ENCODE measurements at regions not wholly inside any gene's neighbourhood (a gene's known extent, or its start where the extent isn't known, plus 50 kb on each side); places are given as distances from the start of the nearest gene placed in this dataset.
"Not testable (repeated sequence)": the region's sequence is repeated elsewhere in the genome, so short reads cannot be mapped to it uniquely, and the experiment has no call there.

DNA sequence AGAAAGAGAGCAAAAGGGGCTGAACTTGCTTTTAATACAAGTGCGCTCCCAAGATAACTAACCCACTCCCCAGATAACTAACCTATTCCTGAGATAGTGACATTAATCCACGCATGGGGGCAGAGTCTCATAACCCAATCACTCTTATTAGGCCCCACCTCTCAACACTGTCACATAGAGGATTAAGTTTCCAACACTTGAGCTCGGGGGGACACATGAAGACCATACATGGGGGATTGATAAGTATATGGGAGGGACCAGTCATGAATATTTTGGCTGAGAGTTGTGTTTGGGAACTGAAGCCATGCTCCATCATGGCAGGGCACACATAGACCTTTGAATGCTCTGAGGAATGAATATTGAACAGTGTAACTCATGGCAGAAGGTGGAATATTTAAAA, 4217.3 kb upstream of the OR11H1 start:
- not testable (repeated sequence) for H3K4me2 ChIP-seq (ENCODE audit: low read length); H4K91ac ChIP-seq (ENCODE audit: low read depth, low read length); H3K4ac ChIP-seq (ENCODE audit: low read depth, low read length); H2AFZ ChIP-seq (ENCODE audit: insufficient read depth, low read length, poor library complexity); H3K79me1 ChIP-seq (ENCODE audit: low read length); H3K4me1 ChIP-seq (ENCODE audit: control insufficient read depth in 1 of 2, insufficient read depth in 2 of 2, low read length in 2 of 2); H3K27ac ChIP-seq (ENCODE audit: low read depth, low read length); H3K9ac ChIP-seq (ENCODE audit: low read length); H2BK5ac ChIP-seq (ENCODE audit: low read depth, low read length, poor library complexity); H3K79me2 ChIP-seq (ENCODE audit: control insufficient read depth, insufficient read depth, low read length, poor library complexity); H3K36me3 ChIP-seq (ENCODE audit: control insufficient read depth in 1 of 2, insufficient read depth in 2 of 2, low read length in 2 of 2); H3K23ac ChIP-seq (ENCODE audit: low read length); H4K8ac ChIP-seq (ENCODE audit: low read depth, low read length); H4K12ac ChIP-seq (ENCODE audit: low read depth, low read length); H3K27me3 ChIP-seq (ENCODE audit: insufficient read depth, low read length); H2BK120ac ChIP-seq (ENCODE audit: insufficient read depth, low read length, poor library complexity); H3K14ac ChIP-seq (ENCODE audit: low read length); H2BK12ac ChIP-seq (ENCODE audit: low read length); H3K18ac ChIP-seq (ENCODE audit: low read length); H2AK5ac ChIP-seq (ENCODE audit: low read length); H3K4me3 ChIP-seq (ENCODE audit: low read depth, low read length); DNase-seq
- WGBS (ENCODE audit: extremely low coverage, insufficient coverage, insufficient read length): no CpG with 5 or more reads among the region's 3 CpGs
- H3K9me3 ChIP-seq (ENCODE audit: insufficient read depth, low read depth, low read length): peaks cover 34% of the 10 kb centered on the region

DNA sequence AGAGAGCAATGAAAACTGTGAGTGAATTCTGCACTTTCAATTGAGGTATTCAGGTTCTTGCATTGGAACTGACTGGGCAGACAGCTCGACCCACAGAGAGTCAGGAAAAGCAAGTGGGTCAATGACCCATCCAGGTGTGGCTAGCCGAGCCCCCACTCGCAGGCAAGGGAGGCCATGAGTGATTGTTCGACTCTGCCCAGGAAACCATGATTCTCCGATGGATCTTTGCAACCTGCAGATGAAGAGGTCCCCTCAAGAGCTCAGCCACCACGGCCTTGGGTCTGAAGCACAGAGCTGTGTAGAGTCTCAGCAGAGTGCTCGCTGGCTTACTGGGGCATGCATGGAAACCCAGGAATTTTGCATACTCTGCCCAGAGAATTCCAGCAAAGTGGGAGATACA, 4215.4 kb upstream of the OR11H1 start:
- H3K18ac ChIP-seq (ENCODE audit: low read length); H4K8ac ChIP-seq (ENCODE audit: low read depth, low read length); H2BK5ac ChIP-seq (ENCODE audit: low read depth, low read length, poor library complexity); H3K36me3 ChIP-seq (ENCODE audit: control insufficient read depth in 1 of 2, insufficient read depth in 2 of 2, low read length in 2 of 2); H3K14ac ChIP-seq (ENCODE audit: low read length); H3K79me1 ChIP-seq (ENCODE audit: low read length); H4K91ac ChIP-seq (ENCODE audit: low read depth, low read length); H3K4ac ChIP-seq (ENCODE audit: low read depth, low read length); H2BK12ac ChIP-seq (ENCODE audit: low read length); H3K4me3 ChIP-seq (ENCODE audit: low read depth, low read length); H3K4me2 ChIP-seq (ENCODE audit: low read length); H2BK120ac ChIP-seq (ENCODE audit: insufficient read depth, low read length, poor library complexity); H2AK5ac ChIP-seq (ENCODE audit: low read length); DNase-seq; H4K12ac ChIP-seq (ENCODE audit: low read depth, low read length); H3K27me3 ChIP-seq (ENCODE audit: insufficient read depth, low read length); H3K9ac ChIP-seq (ENCODE audit: low read length); H2AFZ ChIP-seq (ENCODE audit: insufficient read depth, low read length, poor library complexity); H3K79me2 ChIP-seq (ENCODE audit: control insufficient read depth, insufficient read depth, low read length, poor library complexity); H3K4me1 ChIP-seq (ENCODE audit: control insufficient read depth in 1 of 2, insufficient read depth in 2 of 2, low read length in 2 of 2); H3K23ac ChIP-seq (ENCODE audit: low read length); H3K27ac ChIP-seq (ENCODE audit: low read depth, low read length): not testable (repeated sequence)
- H3K9me3 ChIP-seq (ENCODE audit: insufficient read depth, low read depth, low read length): peaks cover 30% of the 10 kb centered on the region
- no CpG with 5 or more reads among the region's 7 CpGs for WGBS (ENCODE audit: extremely low coverage, insufficient coverage, insufficient read length)

DNA sequence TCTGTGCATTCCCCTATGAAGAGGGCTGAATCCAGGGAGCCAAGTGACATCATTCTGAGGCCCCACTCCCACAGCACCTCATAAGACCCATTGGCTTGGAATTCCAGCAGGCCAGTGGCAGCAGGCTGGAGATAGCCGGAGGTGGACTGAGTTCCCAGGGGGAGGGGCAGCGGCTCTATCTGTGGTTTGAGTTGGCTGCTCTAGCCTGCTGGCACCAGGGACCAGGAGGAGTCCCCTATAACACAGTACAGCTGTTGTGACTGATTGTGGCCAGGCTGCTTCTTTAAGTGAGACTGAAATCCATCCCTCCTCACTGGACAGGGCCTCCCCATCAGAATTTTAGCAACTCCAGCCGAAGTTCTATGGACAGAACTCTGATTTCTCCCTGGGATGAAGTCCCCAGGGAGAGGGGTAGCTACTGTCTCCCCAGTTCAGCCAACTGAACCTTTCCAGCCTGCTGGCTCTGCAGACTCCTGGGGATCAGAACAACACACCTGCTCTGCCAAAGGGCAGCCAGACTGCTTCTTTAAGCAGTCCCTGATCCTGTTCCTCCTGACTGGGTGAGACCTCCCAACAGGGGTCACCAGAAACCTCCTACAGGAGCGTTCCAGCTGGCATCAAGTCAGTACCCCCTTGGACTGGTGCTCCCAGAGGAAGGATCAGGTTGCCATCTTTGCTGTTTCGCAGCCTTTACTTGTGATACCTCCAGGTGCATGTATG, 4214.8 kb upstream of the OR11H1 start:
- not testable (repeated sequence) for H3K27me3 ChIP-seq (ENCODE audit: insufficient read depth, low read length); H2AK5ac ChIP-seq (ENCODE audit: low read length); H3K18ac ChIP-seq (ENCODE audit: low read length); H2AFZ ChIP-seq (ENCODE audit: insufficient read depth, low read length, poor library complexity); H3K27ac ChIP-seq (ENCODE audit: low read depth, low read length); H3K4me3 ChIP-seq (ENCODE audit: low read depth, low read length); H4K12ac ChIP-seq (ENCODE audit: low read depth, low read length); H3K4me2 ChIP-seq (ENCODE audit: low read length); H3K36me3 ChIP-seq (ENCODE audit: control insufficient read depth in 1 of 2, insufficient read depth in 2 of 2, low read length in 2 of 2); H3K23ac ChIP-seq (ENCODE audit: low read length); H3K9ac ChIP-seq (ENCODE audit: low read length); H4K8ac ChIP-seq (ENCODE audit: low read depth, low read length); H3K79me1 ChIP-seq (ENCODE audit: low read length); H4K91ac ChIP-seq (ENCODE audit: low read depth, low read length); H3K4ac ChIP-seq (ENCODE audit: low read depth, low read length); H2BK5ac ChIP-seq (ENCODE audit: low read depth, low read length, poor library complexity); H3K79me2 ChIP-seq (ENCODE audit: control insufficient read depth, insufficient read depth, low read length, poor library complexity); DNase-seq; H2BK12ac ChIP-seq (ENCODE audit: low read length); H3K4me1 ChIP-seq (ENCODE audit: control insufficient read depth in 1 of 2, insufficient read depth in 2 of 2, low read length in 2 of 2); H2BK120ac ChIP-seq (ENCODE audit: insufficient read depth, low read length, poor library complexity); H3K14ac ChIP-seq (ENCODE audit: low read length)
- WGBS (ENCODE audit: extremely low coverage, insufficient coverage, insufficient read length): no CpG with 5 or more reads among the region's 5 CpGs
- peaks cover 26% of the 10 kb centered on the region for H3K9me3 ChIP-seq (ENCODE audit: insufficient read depth, low read depth, low read length)

GRCh38 chr22:11318633-11319032, 4209.4 kb upstream of the OR11H1 start:
- not testable (repeated sequence) for H3K79me2 ChIP-seq (ENCODE audit: control insufficient read depth, insufficient read depth, low read length, poor library complexity); H2AK5ac ChIP-seq (ENCODE audit: low read length); H3K9ac ChIP-seq (ENCODE audit: low read length); H4K91ac ChIP-seq (ENCODE audit: low read depth, low read length); H3K36me3 ChIP-seq (ENCODE audit: control insufficient read depth in 1 of 2, insufficient read depth in 2 of 2, low read length in 2 of 2); H3K27ac ChIP-seq (ENCODE audit: low read depth, low read length); H2BK5ac ChIP-seq (ENCODE audit: low read depth, low read length, poor library complexity); H3K18ac ChIP-seq (ENCODE audit: low read length); H3K4ac ChIP-seq (ENCODE audit: low read depth, low read length); H3K4me3 ChIP-seq (ENCODE audit: low read depth, low read length); H3K4me2 ChIP-seq (ENCODE audit: low read length); H3K27me3 ChIP-seq (ENCODE audit: insufficient read depth, low read length); H3K4me1 ChIP-seq (ENCODE audit: control insufficient read depth in 1 of 2, insufficient read depth in 2 of 2, low read length in 2 of 2); H3K23ac ChIP-seq (ENCODE audit: low read length); H3K14ac ChIP-seq (ENCODE audit: low read length); H3K79me1 ChIP-seq (ENCODE audit: low read length); H2BK12ac ChIP-seq (ENCODE audit: low read length); H4K12ac ChIP-seq (ENCODE audit: low read depth, low read length); H2BK120ac ChIP-seq (ENCODE audit: insufficient read depth, low read length, poor library complexity); H3K9me3 ChIP-seq (ENCODE audit: insufficient read depth, low read depth, low read length); H4K8ac ChIP-seq (ENCODE audit: low read depth, low read length); H2AFZ ChIP-seq (ENCODE audit: insufficient read depth, low read length, poor library complexity); DNase-seq
- no CpG with 5 or more reads among the region's 18 CpGs for WGBS (ENCODE audit: extremely low coverage, insufficient coverage, insufficient read length)

Measured in trophoblast cell (in vitro differentiated cells and primary cell).